MCF 10A (cell line): ENCODE measurements at regions not wholly inside any gene's neighbourhood (a gene's known extent, or its start where the extent isn't known, plus 50 kb on each side); places are given as distances from the start of the nearest gene placed in this dataset.
"Not testable (repeated sequence)": the region's sequence is repeated elsewhere in the genome, so short reads cannot be mapped to it uniquely, and the experiment has no call there.

Source experiments
- BruUV-seq: library from RNA; stranded (reverse); fragments of 400-500 nt; replicated peaks from 2 replicates; lab custom pipeline; 2021; lab: Mats Ljungman, UMichigan
- CTCF ChIA-PET: fragments of 300-600 bp; sonication (Branson Sonifier 250); formaldehyde crosslinking; extraction: SDS; loops from one replicate; lab custom pipeline; 2021; ENCODE audit warnings: antibody characterized with exemption, inconsistent platforms; lab: Yijun Ruan, JAX
- POLR2A ChIA-PET: fragments of 300-600, 350-650 bp; sonication (Branson Sonifier 250); formaldehyde crosslinking; extraction: SDS; loops from one replicate; lab custom pipeline; 2020; ENCODE audit warnings: antibody characterized with exemption, inconsistent platforms; lab: Yijun Ruan, JAX
- DNase-seq: peaks from one replicate; pipeline ENCODE4 v3.0.0-alpha.2; 2018; ENCODE audit not compliant: unreplicated experiment
- H3K27ac Mint-ChIP-seq: one replicate; pipeline ENCODE4 v1.8.0; 2022; ENCODE audit warnings: mild to moderate bottlenecking, low read depth, mixed read lengths; ENCODE audit not compliant: unreplicated experiment
- H3K27me3 Mint-ChIP-seq: one replicate; pipeline ENCODE4 v1.8.0; 2022; ENCODE audit warnings: mixed read lengths; ENCODE audit not compliant: insufficient read depth, unreplicated experiment
- H3K36me3 Mint-ChIP-seq: one replicate; pipeline ENCODE4 v1.8.0; 2022; ENCODE audit warnings: mild to moderate bottlenecking, moderate library complexity, mixed read lengths; ENCODE audit not compliant: insufficient read depth, unreplicated experiment
- H3K4me1 Mint-ChIP-seq: one replicate; pipeline ENCODE4 v1.8.0; 2022; ENCODE audit warnings: mixed read lengths; ENCODE audit not compliant: insufficient read depth, unreplicated experiment
- H3K4me3 Mint-ChIP-seq: one replicate; pipeline ENCODE4 v1.8.0; 2022; ENCODE audit warnings: mild to moderate bottlenecking, moderate library complexity, mixed read lengths; ENCODE audit not compliant: unreplicated experiment
- H3K9me3 Mint-ChIP-seq: one replicate; pipeline ENCODE4 v1.8.0; 2022; ENCODE audit warnings: mixed read lengths; ENCODE audit not compliant: unreplicated experiment
- CTCF ChIP-seq: fragments of 200-600 bp; IDR thresholded peaks from one replicate; pipeline ENCODE4 v1.8.0; 2022; ENCODE audit warnings: antibody characterized with exemption, mild to moderate bottlenecking; ENCODE audit not compliant: unreplicated experiment
- intact Hi-C: fragments of 100-400 bp; cut with micrococcal nuclease; formaldehyde crosslinking; loops from 2 replicates; pipeline ENCODE4 v1.14.1; 2022

GRCh38 chr12:67546746-67547145 is 101.8 kb upstream of the DYRK2 start:
- peaks cover under 1% of the 10 kb centered on the region for H3K4me1 Mint-ChIP-seq
- BruUV-seq: no TSS peak
- no peaks in the 10 kb centered on the region for H3K27me3 Mint-ChIP-seq
- H3K4me3 Mint-ChIP-seq: no peak overlapping the region
- no peak for TF ChIP-seq CTCF
- H3K9me3 Mint-ChIP-seq: no peaks in the 10 kb centered on the region
- H3K36me3 Mint-ChIP-seq: no peaks in the 10 kb centered on the region
- DNase-seq: no peak
- ChIA-PET POLR2A (interaction anchor here (1.0 kb wide), 1 partner anchor 12 kb away, joined by 3 read pairs; no protein-coding TSS in a partner anchor), CTCF (interaction anchor here (0.6 to 1.1 kb wide), 2 partner anchors 39 to 190 kb away, joined by 3 read pairs; no protein-coding TSS in a partner anchor)
- intact Hi-C loops: no loop called here
- H3K27ac Mint-ChIP-seq: no peak overlapping the region

- H3K4me1 Mint-ChIP-seq, CTCF ChIA-PET, intact Hi-C loops, H3K9me3 Mint-ChIP-seq, BruUV-seq, H3K27ac Mint-ChIP-seq, DNase-seq, H3K36me3 Mint-ChIP-seq, H3K4me3 Mint-ChIP-seq, H3K27me3 Mint-ChIP-seq: not testable (repeated sequence)
- POLR2A ChIA-PET: interaction anchor here (0.6 kb wide), 1 partner anchor 8 kb away, joined by 4 read pairs; no protein-coding TSS in a partner anchor
Observed at GRCh38 chr12:67555075-67555717, 93.3 kb upstream of the DYRK2 start.

GRCh38 chr12:67558775-67559174 is 89.8 kb upstream of the DYRK2 start:
- ChIA-PET CTCF (no interaction called here), POLR2A (interaction anchor here (0.5 kb wide), 1 partner anchor 440 kb away, joined by 3 read pairs; no protein-coding TSS in a partner anchor)
- no peaks in the 10 kb centered on the region for H3K4me1 Mint-ChIP-seq
- no peak overlapping the region for H3K27ac Mint-ChIP-seq
- BruUV-seq: no TSS peak
- intact Hi-C loops: no loop called here
- H3K27me3 Mint-ChIP-seq: no peaks in the 10 kb centered on the region
- peaks cover 13% of the 10 kb centered on the region for H3K9me3 Mint-ChIP-seq
- TF ChIP-seq CTCF: no peak
- no peak overlapping the region for H3K4me3 Mint-ChIP-seq
- no peaks in the 10 kb centered on the region for H3K36me3 Mint-ChIP-seq
- DNase-seq: no peak

GRCh38 chr12:67559751-67560150 is 88.8 kb upstream of the DYRK2 start:
- no peaks in the 10 kb centered on the region for H3K4me1 Mint-ChIP-seq
- no TSS peak for BruUV-seq
- H3K9me3 Mint-ChIP-seq: peaks cover 18% of the 10 kb centered on the region
- no peak overlapping the region for H3K4me3 Mint-ChIP-seq
- ChIA-PET CTCF (no interaction called here), POLR2A (no interaction called here)
- no peak for DNase-seq
- no peak overlapping the region for H3K27ac Mint-ChIP-seq
- no peaks in the 10 kb centered on the region for H3K27me3 Mint-ChIP-seq
- no peaks in the 10 kb centered on the region for H3K36me3 Mint-ChIP-seq
- no peak for TF ChIP-seq CTCF
- intact Hi-C loops: no loop called here
